OCI-LY3 (cell line): ENCODE measurements at regions not wholly inside any gene's neighbourhood (a gene's known extent, or its start where the extent isn't known, plus 50 kb on each side); places are given as distances from the start of the nearest gene placed in this dataset.

Source experiments
- H2AFZ ChIP-seq: fragments of 200-600, 300-600 bp; shearing (Covaris generic); 2 replicates; pipeline ENCODE4 v1.6.0; 2014; ENCODE audit warnings: antibody characterized with exemption, low read depth, low read length
- H3K27ac ChIP-seq: fragments of 200-600, 300-600 bp; sonication (generic); 2 replicates; pipeline ENCODE4 v1.5.1; 2014; ENCODE audit warnings: mild to moderate bottlenecking, low read length, moderate library complexity, mixed read lengths
- H3K27me3 ChIP-seq: fragments of 200-600, 300-600 bp; sonication (generic); 2 replicates; pipeline ENCODE4 v1.6.1; 2014; ENCODE audit warnings: low read depth, low read length, mixed read lengths
- H3K36me3 ChIP-seq: fragments of 200-600, 300-600 bp; sonication (generic); replicated peaks from 2 replicates; pipeline ENCODE3; 2014; ENCODE audit warnings: low read depth, low read length, mixed read lengths
- H3K4me1 ChIP-seq: fragments of 300-600, 200-600 bp; sonication (generic); 2 replicates; pipeline ENCODE4 v1.6.1; 2014; ENCODE audit warnings: low read length, mixed read lengths
- H3K4me2 ChIP-seq: fragments of 200-600, 300-600 bp; sonication (generic); 2 replicates; pipeline ENCODE4 v1.6.1; 2014; ENCODE audit warnings: low read length, mixed read lengths
- H3K4me3 ChIP-seq: fragments of 300-600, 200-600 bp; sonication (generic); 2 replicates; pipeline ENCODE4 v1.5.1; 2014; ENCODE audit warnings: antibody characterized with exemption, mild to moderate bottlenecking, low read length, moderate library complexity
- H3K79me2 ChIP-seq: fragments of 300-600, 200-600 bp; shearing (Covaris generic); 2 replicates; pipeline ENCODE4 v1.6.1; 2014; ENCODE audit warnings: mild to moderate bottlenecking, low read length, mixed read lengths
- H3K9ac ChIP-seq: fragments of 300-600, 200-600 bp; shearing (Covaris generic); 2 replicates; pipeline ENCODE4 v1.6.0; 2014; ENCODE audit warnings: mild to moderate bottlenecking, low read length, moderate library complexity
- H3K9me3 ChIP-seq: fragments of 200-600, 300-600 bp; shearing (Covaris generic); 2 replicates; pipeline ENCODE4 v1.6.1; 2014; ENCODE audit warnings: low read length, mixed read lengths; ENCODE audit not compliant: insufficient read depth
- H4K20me1 ChIP-seq: fragments of 200-600, 300-600 bp; sonication (generic); 2 replicates; pipeline ENCODE4 v1.6.1; 2016; ENCODE audit warnings: low read length, mixed read lengths; ENCODE audit not compliant: insufficient read depth
- EZH2phosphoT487 ChIP-seq: fragments of 200-600 bp; shearing (Covaris generic); IDR thresholded peaks from 2 replicates; pipeline ENCODE4 v1.6.1; 2018; ENCODE audit warnings: antibody characterized with exemption, mixed run types, low read depth
- TF ChIP-seq, protein P1 (sequence below): fragments of 200-600, 300-600 bp; sonication (generic); IDR thresholded peaks from 2 replicates; pipeline ENCODE4 v1.5.1; 2014; ENCODE audit warnings: antibody characterized with exemption, low read length, low read depth

GRCh38 chr10:4453950-4454349, 372.1 kb upstream of the AKR1E2 start:
- Histone ChIP-seq H3K4me3 (no peak overlapping the region), H3K9me3 (no peaks in the 10 kb centered on the region), H3K4me1 (no peaks in the 10 kb centered on the region), H2AFZ (no peak overlapping the region), H4K20me1 (no peaks in the 10 kb centered on the region), H3K36me3 (no peaks in the 10 kb centered on the region), H3K27ac (no peak overlapping the region), H3K27me3 (no peaks in the 10 kb centered on the region), H3K79me2 (no peaks in the 10 kb centered on the region), H3K4me2 (no peak overlapping the region), H3K9ac (no peak overlapping the region)
- TF ChIP-seq EZH2phosphoT487: no peak
- TF ChIP-seq, protein P1, sequence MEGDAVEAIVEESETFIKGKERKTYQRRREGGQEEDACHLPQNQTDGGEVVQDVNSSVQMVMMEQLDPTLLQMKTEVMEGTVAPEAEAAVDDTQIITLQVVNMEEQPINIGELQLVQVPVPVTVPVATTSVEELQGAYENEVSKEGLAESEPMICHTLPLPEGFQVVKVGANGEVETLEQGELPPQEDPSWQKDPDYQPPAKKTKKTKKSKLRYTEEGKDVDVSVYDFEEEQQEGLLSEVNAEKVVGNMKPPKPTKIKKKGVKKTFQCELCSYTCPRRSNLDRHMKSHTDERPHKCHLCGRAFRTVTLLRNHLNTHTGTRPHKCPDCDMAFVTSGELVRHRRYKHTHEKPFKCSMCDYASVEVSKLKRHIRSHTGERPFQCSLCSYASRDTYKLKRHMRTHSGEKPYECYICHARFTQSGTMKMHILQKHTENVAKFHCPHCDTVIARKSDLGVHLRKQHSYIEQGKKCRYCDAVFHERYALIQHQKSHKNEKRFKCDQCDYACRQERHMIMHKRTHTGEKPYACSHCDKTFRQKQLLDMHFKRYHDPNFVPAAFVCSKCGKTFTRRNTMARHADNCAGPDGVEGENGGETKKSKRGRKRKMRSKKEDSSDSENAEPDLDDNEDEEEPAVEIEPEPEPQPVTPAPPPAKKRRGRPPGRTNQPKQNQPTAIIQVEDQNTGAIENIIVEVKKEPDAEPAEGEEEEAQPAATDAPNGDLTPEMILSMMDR: no peak

- Histone ChIP-seq H3K79me2 (no peaks in the 10 kb centered on the region), H4K20me1 (no peaks in the 10 kb centered on the region), H3K27ac (no peak overlapping the region), H3K27me3 (no peaks in the 10 kb centered on the region), H3K36me3 (no peaks in the 10 kb centered on the region), H2AFZ (no peak overlapping the region), H3K4me2 (no peak overlapping the region), H3K9me3 (no peaks in the 10 kb centered on the region), H3K4me3 (no peak overlapping the region), H3K4me1 (no peaks in the 10 kb centered on the region), H3K9ac (no peak overlapping the region)
- no peak for TF ChIP-seq EZH2phosphoT487
- TF ChIP-seq, protein P1: no peak
Observed at GRCh38 chr10:4453276-4453675, 372.7 kb upstream of the AKR1E2 start.

DNA sequence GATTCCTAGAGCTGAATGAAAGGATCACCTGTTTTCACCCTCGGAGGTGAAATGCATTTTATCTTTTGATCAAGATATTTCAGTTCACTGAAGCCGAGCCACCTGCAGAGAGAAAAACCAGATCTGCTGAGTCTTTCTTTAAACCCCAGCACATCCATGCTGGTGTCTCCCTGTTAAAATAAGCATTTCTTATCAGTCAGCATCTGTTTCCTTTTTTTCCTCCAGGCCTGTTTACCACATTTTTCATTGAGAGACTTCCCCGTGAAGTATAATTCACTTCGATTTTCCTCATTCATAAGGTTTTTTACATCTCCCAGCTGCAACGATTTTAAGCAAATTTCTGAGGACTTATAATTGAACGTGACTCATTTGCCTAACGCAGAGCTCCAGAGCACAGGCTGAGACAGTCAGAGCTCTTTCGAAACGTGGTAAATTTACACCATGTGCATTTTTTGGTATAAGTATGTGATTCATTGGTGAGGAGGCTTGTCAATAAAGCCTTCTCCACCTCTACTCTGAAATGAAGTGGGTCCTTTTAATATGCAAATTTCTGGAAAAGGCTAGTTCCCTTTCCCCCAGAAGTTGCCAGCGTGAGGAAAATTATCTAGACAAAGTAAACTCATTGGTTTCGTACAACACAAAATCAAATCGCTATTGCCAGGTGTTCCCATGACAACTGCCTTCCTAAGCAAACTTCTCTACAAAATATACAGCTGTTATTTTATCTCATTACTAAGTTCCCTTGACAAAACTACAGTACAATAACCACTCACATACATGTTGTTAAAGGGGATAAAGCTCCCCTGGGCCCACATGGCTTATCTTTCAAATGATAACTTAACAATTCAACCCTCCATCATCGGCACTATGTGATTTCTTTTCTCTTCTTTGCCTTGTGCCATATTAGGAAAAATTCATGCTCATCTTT, 374.8 kb upstream of the AKR1E2 start:
- H4K20me1 ChIP-seq: no peaks in the 10 kb centered on the region
- H3K79me2 ChIP-seq: no peaks in the 10 kb centered on the region
- H3K9ac ChIP-seq: no peak overlapping the region
- H3K4me3 ChIP-seq: no peak overlapping the region
- TF ChIP-seq EZH2phosphoT487: no peak
- TF ChIP-seq, protein P1: no peak
- no peak overlapping the region for H3K4me2 ChIP-seq
- H3K27ac ChIP-seq: no peak overlapping the region
- H3K4me1 ChIP-seq: no peaks in the 10 kb centered on the region
- H3K9me3 ChIP-seq: no peaks in the 10 kb centered on the region
- H3K36me3 ChIP-seq: no peaks in the 10 kb centered on the region
- H2AFZ ChIP-seq: no peak overlapping the region
- H3K27me3 ChIP-seq: no peaks in the 10 kb centered on the region

GRCh38 chr10:4450169-4450568, 375.8 kb upstream of the AKR1E2 start:
- Histone ChIP-seq H3K36me3 (no peaks in the 10 kb centered on the region), H3K4me1 (no peaks in the 10 kb centered on the region), H3K9ac (no peak overlapping the region), H3K9me3 (no peaks in the 10 kb centered on the region), H3K27ac (no peak overlapping the region), H3K4me2 (no peak overlapping the region), H3K79me2 (no peaks in the 10 kb centered on the region), H3K4me3 (no peak overlapping the region), H4K20me1 (no peaks in the 10 kb centered on the region), H2AFZ (no peak overlapping the region), H3K27me3 (no peaks in the 10 kb centered on the region)
- no peak for TF ChIP-seq EZH2phosphoT487
- TF ChIP-seq, protein P1: no peak
